Skeletal muscle tissue (tissue), 3 donors: ENCODE measurements at regions not wholly inside any gene's neighbourhood (a gene's known extent, or its start where the extent isn't known, plus 50 kb on each side); places are given as distances from the start of the nearest gene placed in this dataset.
"Not testable (repeated sequence)": the region's sequence is repeated elsewhere in the genome, so short reads cannot be mapped to it uniquely, and the experiment has no call there.

Experiments used
- H3K27ac ChIP-seq: one replicate; pipeline ENCODE4 v1.7.0; 2013; ENCODE audit warnings: mild to moderate bottlenecking, low read depth, low read length, inconsistent platforms
- H3K27me3 ChIP-seq, 3 donors: one replicate each; pipeline ENCODE4 v1.7.0; 2013; ENCODE audit warnings: low read length in 3 of 3; ENCODE audit not compliant: control insufficient read depth in 3 of 3, insufficient read depth in 3 of 3
- H3K36me3 ChIP-seq, 3 donors: one replicate each; pipeline ENCODE4 v1.7.0; 2013; ENCODE audit warnings: low read length in 3 of 3; ENCODE audit not compliant: control insufficient read depth in 3 of 3, insufficient read depth in 3 of 3
- H3K4me1 ChIP-seq, 3 donors: one replicate each; pipeline ENCODE4 v1.7.0; 2013; ENCODE audit warnings: low read length in 3 of 3, mild to moderate bottlenecking in 3 of 3; ENCODE audit not compliant: control insufficient read depth in 3 of 3, insufficient read depth in 3 of 3
- H3K4me3 ChIP-seq, 3 donors: one replicate each; pipeline ENCODE4 v1.7.0; 2013; ENCODE audit warnings: low read length in 3 of 3
- H3K9ac ChIP-seq, 3 donors: one replicate each; pipeline ENCODE4 v1.7.0; 2013; ENCODE audit warnings: low read length in 3 of 3, mild to moderate bottlenecking in 3 of 3, moderate library complexity in 2 of 3, low read depth in 1 of 3
- H3K9me3 ChIP-seq, 3 donors: one replicate each; pipeline ENCODE4 v1.7.0; 2013; ENCODE audit warnings: low read length in 3 of 3; ENCODE audit not compliant: control insufficient read depth in 3 of 3
- donor health status: Osteomylitis.

DNA sequence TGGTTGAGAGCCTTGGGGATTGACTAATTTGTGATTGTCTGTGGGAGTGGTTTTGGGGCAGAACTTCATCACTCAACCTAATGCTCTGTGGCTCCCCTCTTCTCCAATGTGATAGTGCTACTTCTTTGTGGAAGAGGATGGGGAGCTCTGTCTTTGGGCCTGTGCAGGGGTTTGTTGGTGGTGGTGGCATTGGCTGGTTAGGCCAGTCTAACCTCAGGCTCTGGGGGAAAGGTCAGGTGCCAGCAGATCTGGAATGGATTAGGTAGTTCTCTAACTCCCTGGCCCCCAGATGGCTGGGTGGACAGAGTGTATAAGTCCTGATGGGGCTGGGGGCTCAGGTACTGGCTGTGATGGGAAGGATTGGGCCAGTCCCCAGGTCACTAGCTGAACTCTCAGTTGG, 129.0 kb upstream of the CHD6 start:
- Histone ChIP-seq H3K9ac (no peak overlapping the region), H3K36me3 (no peaks in the 10 kb centered on the region), H3K4me1 (no peaks in the 10 kb centered on the region), H3K27me3 (no peaks in the 10 kb centered on the region), H3K27ac (no peak overlapping the region), H3K9me3 (no peaks in the 10 kb centered on the region), H3K4me3 (no peak overlapping the region)

DNA sequence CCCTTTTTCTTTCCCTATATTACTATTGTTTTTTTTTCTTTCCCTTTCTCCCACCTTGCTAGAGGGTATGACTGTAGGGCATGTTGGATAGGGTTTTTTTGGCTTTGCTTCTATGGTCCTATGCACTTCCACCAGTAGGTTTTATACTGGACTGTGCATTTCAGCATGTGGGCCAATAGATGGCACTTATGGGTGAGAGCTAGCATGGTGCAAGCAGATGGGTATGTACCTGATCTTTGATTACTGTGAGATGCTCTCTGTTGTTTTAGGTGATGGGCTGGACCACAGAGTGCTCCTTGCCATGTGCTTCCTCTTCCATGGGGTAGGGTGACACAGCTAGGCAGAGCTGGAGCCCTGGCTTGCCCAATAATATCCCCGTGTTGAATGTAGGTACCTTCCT, 128.5 kb upstream of the CHD6 start:
- Histone ChIP-seq H3K27ac (no peak overlapping the region), H3K9ac (no peak overlapping the region), H3K36me3 (no peaks in the 10 kb centered on the region), H3K27me3 (no peaks in the 10 kb centered on the region), H3K9me3 (no peaks in the 10 kb centered on the region), H3K4me1 (no peaks in the 10 kb centered on the region), H3K4me3 (no peak overlapping the region)

DNA sequence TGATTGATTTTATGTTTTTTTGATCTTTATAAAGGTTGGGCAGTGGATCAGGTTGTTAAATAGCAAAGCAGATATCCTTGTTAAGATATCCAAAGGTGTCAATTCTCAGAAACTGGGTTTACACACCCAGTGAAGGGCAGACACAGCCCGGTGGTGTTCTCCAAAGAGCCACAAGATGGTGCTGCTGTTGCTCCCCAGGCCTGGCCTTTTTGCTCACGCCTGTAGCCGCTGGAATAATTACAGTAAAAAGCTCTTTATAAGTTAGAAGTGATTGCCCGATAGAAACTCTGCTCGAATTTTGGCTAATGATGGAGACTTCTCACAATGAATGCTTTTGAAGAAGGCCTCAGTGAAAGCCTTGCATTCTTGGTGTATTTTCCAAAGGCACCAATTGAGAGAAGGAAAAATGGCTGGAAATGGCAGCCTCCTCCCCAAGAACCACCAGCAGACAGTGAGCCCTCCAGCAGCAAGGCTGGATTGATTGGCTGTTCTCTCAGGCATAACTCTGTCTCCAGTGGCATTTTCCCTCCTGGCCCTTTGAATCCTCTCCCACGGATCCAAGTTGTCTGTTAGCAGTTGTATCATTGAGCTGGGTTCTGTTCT, 120.5 kb upstream of the CHD6 start:
- Histone ChIP-seq H3K9me3 (peaks cover 0 to 4% (median 0%) of the 10 kb centered on the region in 3 donors), H3K36me3 (no peaks in the 10 kb centered on the region), H3K27ac (no peak overlapping the region), H3K9ac (no peak overlapping the region), H3K4me3 (no peak overlapping the region), H3K27me3 (no peaks in the 10 kb centered on the region), H3K4me1 (no peaks in the 10 kb centered on the region)

DNA sequence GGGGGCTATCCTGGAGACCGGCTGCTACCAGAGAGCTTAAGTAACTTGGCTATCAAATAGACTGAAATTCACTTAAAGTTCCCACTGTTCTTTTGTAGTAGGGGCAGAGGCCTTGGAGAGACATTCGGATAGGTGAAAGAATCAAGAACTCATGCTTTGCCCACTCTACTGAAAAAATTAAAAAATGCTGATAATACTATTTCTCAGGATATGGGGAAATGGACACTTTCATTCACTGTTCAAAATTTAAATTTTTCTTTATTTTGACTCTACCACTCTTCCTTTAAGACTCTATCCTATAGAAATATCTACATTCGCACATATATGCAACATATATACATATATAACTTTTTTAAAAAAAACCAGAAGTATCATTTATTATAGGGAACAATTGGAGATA, 117.8 kb upstream of the CHD6 start:
- no peaks in the 10 kb centered on the region for H3K27me3 ChIP-seq
- H3K4me1 ChIP-seq: no peaks in the 10 kb centered on the region
- peaks cover 0 to 4% (median 0%) of the 10 kb centered on the region in 3 donors for H3K9me3 ChIP-seq
- no peak overlapping the region for H3K27ac ChIP-seq
- H3K9ac ChIP-seq: no peak overlapping the region
- no peak overlapping the region for H3K4me3 ChIP-seq
- H3K36me3 ChIP-seq: no peaks in the 10 kb centered on the region

DNA sequence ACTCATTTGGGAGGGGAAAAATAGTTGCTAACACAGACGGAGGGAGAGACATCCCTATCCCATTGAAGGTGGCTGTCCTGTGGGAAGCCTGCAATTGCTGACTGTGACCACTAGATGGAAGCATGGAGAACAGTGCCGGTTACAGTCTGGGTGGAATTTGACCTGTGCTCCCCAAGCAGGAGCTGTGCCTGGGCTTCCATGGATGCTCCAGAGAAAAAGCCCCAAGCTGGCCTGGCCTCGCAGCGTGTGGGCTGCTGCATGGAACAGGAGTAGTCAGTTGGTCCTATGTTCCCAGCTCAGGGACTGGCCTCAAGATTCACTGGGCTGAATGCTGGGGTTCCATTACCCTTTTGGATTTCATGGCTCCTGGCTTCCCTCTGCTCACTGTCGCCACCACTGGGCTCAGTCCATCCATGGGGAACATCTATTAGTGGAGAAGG, 116.3 kb upstream of the CHD6 start:
- peaks cover 0 to 4% (median 0%) of the 10 kb centered on the region in 3 donors for H3K9me3 ChIP-seq
- H3K27me3 ChIP-seq: no peaks in the 10 kb centered on the region
- H3K36me3 ChIP-seq: no peaks in the 10 kb centered on the region
- H3K4me1 ChIP-seq: no peaks in the 10 kb centered on the region
- H3K9ac ChIP-seq: no peak overlapping the region
- no peak overlapping the region for H3K4me3 ChIP-seq
- no peak overlapping the region for H3K27ac ChIP-seq

DNA sequence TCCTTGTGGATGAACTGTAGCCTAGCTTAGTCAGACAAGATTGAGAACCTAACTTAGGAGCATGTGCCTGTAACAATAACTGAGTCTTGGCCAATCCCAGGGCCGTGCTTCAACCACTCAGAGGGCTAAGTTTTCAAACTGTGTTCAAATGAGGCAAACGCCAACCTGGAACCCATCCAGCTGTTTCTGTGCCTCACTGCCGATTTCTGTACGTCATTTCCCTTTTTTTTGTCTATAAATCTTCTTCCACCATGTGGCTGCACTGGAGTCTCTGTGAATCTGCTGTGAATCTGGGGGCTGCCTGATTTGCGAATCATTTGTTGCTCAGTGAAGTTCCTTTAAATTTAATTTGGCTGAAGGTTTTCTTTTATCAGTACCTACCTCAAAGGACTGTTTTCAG, 115.0 kb upstream of the CHD6 start:
- no peaks in the 10 kb centered on the region for H3K4me1 ChIP-seq
- H3K4me3 ChIP-seq: no peak overlapping the region
- peaks cover 0 to 4% (median 0%) of the 10 kb centered on the region in 3 donors for H3K9me3 ChIP-seq
- no peak overlapping the region for H3K9ac ChIP-seq
- H3K27ac ChIP-seq: no peak overlapping the region
- no peaks in the 10 kb centered on the region for H3K27me3 ChIP-seq
- no peaks in the 10 kb centered on the region for H3K36me3 ChIP-seq

DNA sequence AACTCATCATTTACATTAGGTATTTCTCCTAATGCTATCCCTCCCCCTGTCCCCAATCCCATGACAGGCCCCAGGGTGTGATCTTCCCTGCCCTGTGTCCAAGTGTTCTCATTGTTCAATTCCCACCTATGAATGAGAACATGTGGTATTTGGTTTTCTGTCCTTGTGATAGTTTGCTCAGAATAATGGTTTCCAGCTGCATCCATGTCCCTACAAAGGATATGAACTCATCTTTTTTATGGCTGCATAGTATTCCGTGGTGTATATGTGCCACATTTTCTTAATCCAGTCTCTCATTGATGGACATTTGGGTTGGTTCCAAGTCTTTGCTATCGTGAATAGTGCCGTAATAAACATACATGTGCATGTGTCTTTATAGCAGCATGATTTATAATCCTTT, 113.0 kb upstream of the CHD6 start:
- not testable (repeated sequence) for H3K4me3 ChIP-seq

DNA sequence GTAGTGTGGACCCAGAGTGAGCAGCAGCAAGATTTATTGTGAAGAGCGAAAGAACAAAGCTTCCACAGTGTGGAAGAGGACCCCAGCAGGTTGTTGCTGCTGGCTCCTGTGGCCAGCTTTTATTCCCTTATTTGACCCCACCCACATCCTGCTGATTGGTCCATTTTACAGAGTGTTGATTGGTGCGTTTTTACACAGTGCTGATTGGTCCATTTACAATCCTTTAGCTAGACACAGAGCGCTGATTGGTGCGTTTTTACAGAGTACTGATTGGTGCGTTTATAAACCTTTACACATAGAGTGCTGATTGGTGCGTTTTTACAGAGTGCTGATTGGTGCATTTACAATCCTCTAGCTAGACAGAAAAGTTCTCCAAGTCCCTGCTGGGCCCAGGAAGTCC, 109.5 kb upstream of the CHD6 start:
- not testable (repeated sequence) for H3K27me3 ChIP-seq, H3K4me1 ChIP-seq, H3K36me3 ChIP-seq, H3K4me3 ChIP-seq, H3K9me3 ChIP-seq, H3K9ac ChIP-seq, H3K27ac ChIP-seq

More for the DNA sequence above, 113.0 kb upstream of the CHD6 start:
- H3K4me1 ChIP-seq, H3K27ac ChIP-seq, H3K27me3 ChIP-seq, H3K9ac ChIP-seq, H3K36me3 ChIP-seq, H3K9me3 ChIP-seq: not testable (repeated sequence)

DNA sequence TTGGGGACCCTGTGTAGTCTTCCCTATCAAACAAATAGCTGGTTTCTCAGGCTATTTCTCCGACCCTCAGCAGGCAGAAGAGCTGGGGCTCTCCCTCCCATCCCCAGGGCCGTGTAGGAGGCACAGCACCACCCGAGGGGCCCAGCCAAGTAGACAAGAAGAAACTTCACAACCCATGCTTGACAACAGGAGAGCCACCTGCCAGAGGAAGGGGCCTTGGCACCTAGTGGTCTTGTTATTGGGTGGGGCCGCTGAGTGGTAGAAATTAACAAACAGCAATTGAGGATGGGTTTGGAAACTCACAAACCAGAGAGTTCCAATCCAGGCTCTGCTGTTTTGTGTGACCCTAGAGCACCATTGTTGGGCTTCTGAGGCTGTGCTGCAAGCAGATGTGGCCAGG, 108.5 kb upstream of the CHD6 start:
- H3K9me3 ChIP-seq: no peaks in the 10 kb centered on the region

DNA sequence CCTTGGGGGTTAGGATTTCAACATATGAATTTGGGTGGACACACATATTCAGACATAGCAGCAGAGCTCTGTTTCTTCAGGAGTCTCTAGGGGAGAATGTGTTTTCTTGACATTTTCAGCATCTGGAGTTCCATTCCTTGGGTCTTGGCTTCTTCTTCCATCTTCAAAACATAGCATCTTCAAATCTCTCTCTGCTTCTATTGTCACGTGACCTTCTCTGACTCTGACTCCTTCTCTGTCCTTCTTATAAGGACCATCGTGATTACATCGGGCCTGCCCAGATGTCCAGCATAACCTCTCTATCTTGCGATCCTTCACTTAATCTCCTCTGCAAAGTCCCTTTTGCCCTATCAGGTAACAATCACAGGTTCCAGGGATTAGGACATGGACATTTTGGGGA, 101.0 kb upstream of the CHD6 start:
- no peaks in the 10 kb centered on the region for H3K9me3 ChIP-seq
- H3K36me3 ChIP-seq: no peaks in the 10 kb centered on the region
- H3K4me3 ChIP-seq: no peak overlapping the region
- no peak overlapping the region for H3K9ac ChIP-seq
- no peak overlapping the region for H3K27ac ChIP-seq
- no peaks in the 10 kb centered on the region for H3K4me1 ChIP-seq
- H3K27me3 ChIP-seq: no peaks in the 10 kb centered on the region

More for the DNA sequence above, 108.5 kb upstream of the CHD6 start:
- Histone ChIP-seq H3K4me3 (no peak overlapping the region), H3K27me3 (no peaks in the 10 kb centered on the region), H3K4me1 (no peaks in the 10 kb centered on the region), H3K36me3 (no peaks in the 10 kb centered on the region), H3K9ac (no peak overlapping the region), H3K27ac (no peak overlapping the region)

DNA sequence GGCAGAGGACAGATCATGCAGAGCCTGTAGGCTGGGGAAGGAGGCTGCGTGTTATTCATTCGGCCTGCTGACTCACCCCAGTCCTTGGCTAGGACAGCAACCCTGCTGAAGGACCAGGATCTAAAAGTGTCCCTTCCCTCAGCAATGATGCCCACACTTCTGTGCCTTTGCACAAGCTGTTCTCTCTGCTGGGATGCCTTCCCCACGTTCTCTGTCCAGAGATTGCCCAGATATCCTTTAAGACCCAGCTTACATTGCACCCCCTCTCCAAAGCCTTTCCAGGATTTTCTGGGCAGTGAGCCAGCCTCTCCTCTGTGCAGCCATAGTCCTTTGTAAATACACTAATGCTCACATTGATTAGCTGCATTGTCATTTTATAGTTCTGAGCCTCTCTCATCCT, 99.3 kb upstream of the CHD6 start:
- Histone ChIP-seq H3K4me3 (no peak overlapping the region), H3K27me3 (no peaks in the 10 kb centered on the region), H3K4me1 (no peaks in the 10 kb centered on the region), H3K27ac (no peak overlapping the region), H3K9ac (no peak overlapping the region), H3K9me3 (no peaks in the 10 kb centered on the region), H3K36me3 (no peaks in the 10 kb centered on the region)
